22Rv1 (cell line): ENCODE measurements at regions not wholly inside any gene's neighbourhood (a gene's known extent, or its start where the extent isn't known, plus 50 kb on each side); places are given as distances from the start of the nearest gene placed in this dataset.

Experiments
- H3K27ac ChIP-seq: fragments of 450-650 bp; 2 replicates; pipeline ENCODE4 v1.5.1; 2017
- ZFX ChIP-seq: fragments of 450-650 bp; IDR thresholded peaks from 2 replicates; pipeline ENCODE4 v1.6.1; 2017; ENCODE audit warnings: antibody characterized with exemption, borderline replicate concordance
- TF ChIP-seq, protein P1 (sequence below): fragments of 450-650 bp; IDR thresholded peaks from 2 replicates; pipeline ENCODE4 v1.5.1; 2017; ENCODE audit warnings: mild to moderate bottlenecking

DNA sequence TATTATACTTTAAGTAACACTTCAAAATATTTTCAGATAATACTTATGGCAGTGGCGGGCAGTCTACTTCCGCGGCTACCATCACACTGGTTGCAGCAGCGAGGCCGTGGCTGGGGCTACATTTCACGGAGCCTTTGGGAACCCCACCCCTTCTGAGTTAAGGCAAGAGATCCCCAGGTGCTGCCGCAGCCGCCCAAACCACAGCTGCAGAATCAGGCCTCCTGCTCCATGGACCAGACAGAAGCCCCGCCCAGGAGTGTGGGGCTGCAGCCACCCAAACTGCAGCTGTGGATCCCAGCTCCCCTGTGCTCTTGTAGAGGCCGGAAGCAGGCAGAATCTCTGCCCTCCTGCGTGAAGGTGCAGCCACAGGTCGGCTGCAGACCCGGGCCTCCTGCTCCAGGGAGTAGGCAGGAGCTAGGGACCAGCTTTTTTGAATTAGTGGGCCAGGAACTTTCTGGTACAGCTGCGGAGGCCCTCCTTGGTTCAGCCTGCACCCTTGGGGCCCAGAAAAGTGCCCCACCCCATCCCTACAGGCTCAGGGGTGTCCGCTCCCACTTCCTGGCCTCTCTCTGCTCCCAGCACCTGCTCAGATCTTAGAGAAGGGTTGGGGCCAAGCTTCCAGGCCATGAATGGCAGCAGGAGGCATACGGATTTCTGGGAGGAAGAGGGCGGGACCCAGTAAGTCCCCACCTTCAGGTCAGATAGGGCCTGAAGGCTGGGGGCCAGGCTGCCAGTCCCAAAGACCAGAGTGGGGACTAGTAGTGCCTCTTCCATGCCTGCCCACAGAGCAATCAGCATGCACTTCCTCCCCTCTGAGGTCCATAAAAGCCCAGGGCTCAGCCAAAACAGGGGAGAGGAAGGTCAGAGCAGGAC lies 1188.8 kb upstream of the CADM2 start:
- no peak overlapping the region for H3K27ac ChIP-seq
- TF ChIP-seq, protein P1, sequence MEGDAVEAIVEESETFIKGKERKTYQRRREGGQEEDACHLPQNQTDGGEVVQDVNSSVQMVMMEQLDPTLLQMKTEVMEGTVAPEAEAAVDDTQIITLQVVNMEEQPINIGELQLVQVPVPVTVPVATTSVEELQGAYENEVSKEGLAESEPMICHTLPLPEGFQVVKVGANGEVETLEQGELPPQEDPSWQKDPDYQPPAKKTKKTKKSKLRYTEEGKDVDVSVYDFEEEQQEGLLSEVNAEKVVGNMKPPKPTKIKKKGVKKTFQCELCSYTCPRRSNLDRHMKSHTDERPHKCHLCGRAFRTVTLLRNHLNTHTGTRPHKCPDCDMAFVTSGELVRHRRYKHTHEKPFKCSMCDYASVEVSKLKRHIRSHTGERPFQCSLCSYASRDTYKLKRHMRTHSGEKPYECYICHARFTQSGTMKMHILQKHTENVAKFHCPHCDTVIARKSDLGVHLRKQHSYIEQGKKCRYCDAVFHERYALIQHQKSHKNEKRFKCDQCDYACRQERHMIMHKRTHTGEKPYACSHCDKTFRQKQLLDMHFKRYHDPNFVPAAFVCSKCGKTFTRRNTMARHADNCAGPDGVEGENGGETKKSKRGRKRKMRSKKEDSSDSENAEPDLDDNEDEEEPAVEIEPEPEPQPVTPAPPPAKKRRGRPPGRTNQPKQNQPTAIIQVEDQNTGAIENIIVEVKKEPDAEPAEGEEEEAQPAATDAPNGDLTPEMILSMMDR, result no peak
- TF ChIP-seq ZFX, result no peak

DNA sequence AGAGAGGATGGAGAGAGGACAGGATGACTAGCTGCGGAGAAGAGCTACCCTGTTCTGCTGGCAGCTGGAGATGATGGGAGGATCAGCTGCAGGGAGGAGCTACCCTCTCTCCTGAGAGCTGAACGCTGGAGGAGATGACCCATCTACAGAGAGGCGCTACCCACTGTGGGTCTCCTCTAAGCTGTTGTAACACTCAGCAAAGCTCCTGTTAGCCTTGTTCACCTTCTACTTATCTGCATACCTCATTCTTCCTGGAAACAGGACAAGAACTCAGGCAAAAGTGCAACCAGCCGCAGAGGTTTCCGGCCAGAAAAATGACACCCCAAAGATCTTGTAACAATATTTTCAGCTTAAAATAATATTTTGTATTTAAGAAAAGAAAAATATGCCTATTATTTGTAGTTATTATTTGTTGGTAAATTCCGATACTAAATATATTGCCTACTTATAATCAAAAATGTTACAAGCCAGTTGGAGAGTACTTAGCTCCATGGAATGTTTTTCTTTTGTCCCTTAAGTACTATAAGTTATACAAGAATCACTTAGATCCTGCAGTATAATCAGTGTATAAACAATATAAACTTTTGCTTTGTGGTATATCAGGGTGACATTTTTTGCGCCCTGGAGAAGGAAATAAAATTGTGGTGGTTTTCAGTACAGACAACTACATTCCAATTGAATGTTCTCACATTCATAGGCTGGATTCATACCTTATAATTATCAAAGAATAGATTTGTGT lies 1188.0 kb upstream of the CADM2 start:
- TF ChIP-seq, protein P1, result no peak
- TF ChIP-seq ZFX, result no peak
- no peak overlapping the region for H3K27ac ChIP-seq

DNA sequence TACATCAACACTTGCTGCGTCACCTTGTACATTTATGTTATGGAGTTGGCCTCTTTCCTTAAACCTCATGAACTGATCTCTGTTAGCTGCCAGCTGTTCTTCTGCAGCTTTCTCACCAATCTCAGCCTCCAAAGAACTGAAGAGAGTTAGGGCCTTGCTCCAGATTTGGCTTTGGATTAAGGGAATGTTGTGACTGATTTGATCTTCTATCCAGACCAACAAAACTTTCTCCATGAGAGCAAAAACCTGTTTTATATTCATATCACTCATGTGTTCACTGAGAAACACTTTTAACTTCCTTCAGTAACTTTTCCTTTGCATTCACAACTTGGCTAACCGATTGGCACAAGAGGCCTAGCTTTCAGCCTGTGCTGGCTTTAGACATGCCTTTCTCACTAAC lies 1156.0 kb upstream of the CADM2 start:
- TF ChIP-seq ZFX, result no peak
- TF ChIP-seq, protein P1, result no peak

DNA sequence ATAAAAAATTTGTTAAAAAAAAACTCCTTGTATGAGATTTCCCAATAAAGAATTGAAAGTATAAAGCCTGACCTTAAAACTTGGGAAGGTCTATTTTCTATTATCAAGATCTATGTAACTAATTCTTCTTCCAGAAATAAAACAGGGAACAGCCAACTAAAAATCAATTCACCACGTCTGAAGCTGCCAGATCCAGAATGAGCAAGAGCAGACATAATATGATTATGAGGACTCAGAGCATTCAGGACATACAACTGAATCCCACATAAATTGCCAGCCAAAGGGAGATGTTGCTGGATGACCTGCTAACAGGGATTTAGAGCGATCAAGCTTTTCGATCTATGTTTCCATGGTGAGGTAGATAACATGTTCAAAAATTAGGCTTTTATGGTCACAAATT lies 1151.3 kb upstream of the CADM2 start:
- no peak overlapping the region for H3K27ac ChIP-seq
- TF ChIP-seq, protein P1, result no peak

More for the DNA sequence above, 1156.0 kb upstream of the CADM2 start:
- no peak overlapping the region for H3K27ac ChIP-seq

DNA sequence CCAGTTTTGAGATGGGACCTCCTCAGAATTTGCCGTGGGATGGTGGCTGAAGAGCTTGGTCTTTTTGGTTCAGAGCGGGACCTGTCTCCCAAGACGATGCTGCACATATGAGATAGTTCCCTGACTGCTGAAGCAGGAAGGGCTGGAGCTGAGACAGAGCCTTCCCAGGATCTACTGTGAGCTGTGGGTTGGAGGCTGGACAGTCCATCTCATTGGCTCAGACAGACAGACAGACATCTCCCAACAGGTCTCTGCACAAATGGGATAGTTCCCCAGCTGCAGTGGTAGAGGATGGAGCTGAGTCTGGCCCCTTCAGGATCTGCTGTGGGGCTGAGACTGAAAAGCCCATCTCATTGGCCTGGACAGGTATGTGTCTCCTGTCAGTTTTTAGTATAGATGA lies 1145.6 kb upstream of the CADM2 start:
- no peak for TF ChIP-seq ZFX
- TF ChIP-seq, protein P1, result no peak
- no peak overlapping the region for H3K27ac ChIP-seq

DNA sequence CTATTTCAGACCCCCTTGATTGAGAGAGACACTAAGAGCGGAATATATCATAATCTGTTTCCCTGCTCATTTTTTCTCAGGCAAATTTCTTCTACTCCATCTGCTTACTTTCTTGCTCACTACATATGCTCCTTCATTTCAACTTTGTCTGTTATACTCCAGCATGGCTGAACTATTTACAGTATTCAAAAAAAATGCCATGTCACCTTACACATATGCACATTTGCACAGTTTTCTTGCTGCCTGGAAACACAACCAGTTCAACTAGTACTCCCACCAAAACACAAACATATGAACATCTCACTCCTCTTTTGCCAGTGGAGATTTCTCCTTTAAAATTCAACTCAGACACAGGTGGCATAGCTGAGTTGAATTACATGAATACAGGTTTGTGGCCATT lies 1142.1 kb upstream of the CADM2 start:
- no peak overlapping the region for H3K27ac ChIP-seq
- TF ChIP-seq, protein P1, result no peak
- TF ChIP-seq ZFX, result no peak

DNA sequence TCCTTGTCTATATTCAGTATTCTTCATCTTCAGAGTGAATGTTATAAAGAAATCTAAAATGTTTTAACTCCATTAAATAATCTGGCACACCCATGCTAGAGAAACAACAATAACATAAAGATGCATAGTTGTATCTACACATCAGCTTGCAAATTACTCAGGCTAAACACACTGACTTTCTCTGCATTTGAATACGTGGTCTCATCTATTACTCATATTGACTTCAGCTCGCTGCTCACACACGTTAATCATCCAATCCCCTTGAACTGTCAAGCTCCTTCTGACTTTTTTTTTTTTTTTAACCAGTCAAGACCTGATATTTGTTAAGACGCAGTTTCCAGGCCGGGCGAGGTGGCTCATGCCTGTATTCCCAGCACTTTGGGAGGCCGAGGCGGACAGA lies 1137.3 kb upstream of the CADM2 start:
- no peak for TF ChIP-seq ZFX
- TF ChIP-seq, protein P1, result no peak
- no peak overlapping the region for H3K27ac ChIP-seq
